ENCODE measurements at regions not wholly inside any gene's neighbourhood (a gene's known extent, or its start where the extent isn't known, plus 50 kb on each side); places are given as distances from the start of the nearest gene placed in this dataset.

DNA sequence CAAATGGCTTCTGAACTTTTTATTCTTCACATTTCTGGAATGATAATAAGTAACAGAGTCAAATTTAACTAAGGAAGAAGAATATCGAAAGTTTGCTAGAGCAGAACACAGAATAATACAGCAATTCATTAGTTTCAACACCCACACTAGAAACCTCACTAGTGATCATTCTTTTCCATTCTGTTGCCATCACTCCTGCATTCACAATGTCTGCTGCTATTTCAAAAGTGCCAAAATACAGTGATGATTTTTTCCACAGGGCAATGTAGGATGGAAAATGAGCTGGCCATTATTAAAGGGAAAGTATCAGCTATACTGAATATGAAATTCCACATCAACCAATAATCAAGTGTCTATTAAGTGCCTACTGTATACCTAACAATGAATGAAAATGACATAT lies 186.7 kb downstream of the USP46 start:
- Histone ChIP-seq H3F3A (ENCODE audit: insufficient read depth, low read length) (no peaks in the 10 kb centered on the region), H3K36me3 (replicated peaks; ENCODE audit: insufficient read depth, low read length) (no peaks in the 10 kb centered on the region), H3K27ac (ENCODE audit: low read length) (no peak overlapping the region), H3K9me3 (replicated peaks; ENCODE audit: insufficient read depth, low read length) (no peaks in the 10 kb centered on the region), H3K27me3 (replicated peaks; ENCODE audit: insufficient read depth, low read length) (no peaks in the 10 kb centered on the region), H3K9ac (ENCODE audit: low read length) (no peak overlapping the region), H3K4me2 (ENCODE audit: low read depth, low read length) (no peak overlapping the region), H3K4me1 (ENCODE audit: low read length) (no peaks in the 10 kb centered on the region), H3K79me2 (ENCODE audit: low read length) (no peaks in the 10 kb centered on the region), H3K9me2 (replicated peaks; ENCODE audit: insufficient read depth, low read length) (no peaks in the 10 kb centered on the region), H3K4me3 (ENCODE audit: low read length) (no peak overlapping the region), H4K20me1 (ENCODE audit: insufficient read depth, low read length) (no peaks in the 10 kb centered on the region), H2AFZ (ENCODE audit: low read length) (no peak overlapping the region)
- TF ChIP-seq EZH2phosphoT487 (IDR thresholded peaks at IDR 0.05; ENCODE audit: low read length) (no peak), EZH2 (optimal IDR thresholded peaks at IDR 0.05; ENCODE audit: low read depth, low read length) (no peak)
- TF ChIP-seq, protein P1, sequence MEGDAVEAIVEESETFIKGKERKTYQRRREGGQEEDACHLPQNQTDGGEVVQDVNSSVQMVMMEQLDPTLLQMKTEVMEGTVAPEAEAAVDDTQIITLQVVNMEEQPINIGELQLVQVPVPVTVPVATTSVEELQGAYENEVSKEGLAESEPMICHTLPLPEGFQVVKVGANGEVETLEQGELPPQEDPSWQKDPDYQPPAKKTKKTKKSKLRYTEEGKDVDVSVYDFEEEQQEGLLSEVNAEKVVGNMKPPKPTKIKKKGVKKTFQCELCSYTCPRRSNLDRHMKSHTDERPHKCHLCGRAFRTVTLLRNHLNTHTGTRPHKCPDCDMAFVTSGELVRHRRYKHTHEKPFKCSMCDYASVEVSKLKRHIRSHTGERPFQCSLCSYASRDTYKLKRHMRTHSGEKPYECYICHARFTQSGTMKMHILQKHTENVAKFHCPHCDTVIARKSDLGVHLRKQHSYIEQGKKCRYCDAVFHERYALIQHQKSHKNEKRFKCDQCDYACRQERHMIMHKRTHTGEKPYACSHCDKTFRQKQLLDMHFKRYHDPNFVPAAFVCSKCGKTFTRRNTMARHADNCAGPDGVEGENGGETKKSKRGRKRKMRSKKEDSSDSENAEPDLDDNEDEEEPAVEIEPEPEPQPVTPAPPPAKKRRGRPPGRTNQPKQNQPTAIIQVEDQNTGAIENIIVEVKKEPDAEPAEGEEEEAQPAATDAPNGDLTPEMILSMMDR (IDR thresholded peaks at IDR 0.05; ENCODE audit: low read length) = no peak
- DNase-seq = no peak

- Histone ChIP-seq H3K9me2 (replicated peaks; ENCODE audit: insufficient read depth, low read length) (no peaks in the 10 kb centered on the region), H3K36me3 (replicated peaks; ENCODE audit: insufficient read depth, low read length) (no peaks in the 10 kb centered on the region), H3K27me3 (replicated peaks; ENCODE audit: insufficient read depth, low read length) (no peaks in the 10 kb centered on the region), H3F3A (ENCODE audit: insufficient read depth, low read length) (no peaks in the 10 kb centered on the region), H3K4me3 (ENCODE audit: low read length) (no peak overlapping the region), H3K9ac (ENCODE audit: low read length) (no peak overlapping the region), H3K4me2 (ENCODE audit: low read depth, low read length) (no peak overlapping the region), H3K79me2 (ENCODE audit: low read length) (no peaks in the 10 kb centered on the region), H4K20me1 (ENCODE audit: insufficient read depth, low read length) (no peaks in the 10 kb centered on the region), H2AFZ (ENCODE audit: low read length) (no peak overlapping the region), H3K27ac (ENCODE audit: low read length) (no peak overlapping the region), H3K9me3 (replicated peaks; ENCODE audit: insufficient read depth, low read length) (no peaks in the 10 kb centered on the region), H3K4me1 (ENCODE audit: low read length) (no peaks in the 10 kb centered on the region)
- no peak for TF ChIP-seq EZH2 (optimal IDR thresholded peaks at IDR 0.05; ENCODE audit: low read depth, low read length)
- no peak for TF ChIP-seq EZH2phosphoT487 (IDR thresholded peaks at IDR 0.05; ENCODE audit: low read length)
- TF ChIP-seq, protein P1 (IDR thresholded peaks at IDR 0.05; ENCODE audit: low read length) = no peak
- DNase-seq = no peak
Observed at GRCh38 chr4:52477191-52477780, 181.8 kb downstream of the USP46 start.

DNA sequence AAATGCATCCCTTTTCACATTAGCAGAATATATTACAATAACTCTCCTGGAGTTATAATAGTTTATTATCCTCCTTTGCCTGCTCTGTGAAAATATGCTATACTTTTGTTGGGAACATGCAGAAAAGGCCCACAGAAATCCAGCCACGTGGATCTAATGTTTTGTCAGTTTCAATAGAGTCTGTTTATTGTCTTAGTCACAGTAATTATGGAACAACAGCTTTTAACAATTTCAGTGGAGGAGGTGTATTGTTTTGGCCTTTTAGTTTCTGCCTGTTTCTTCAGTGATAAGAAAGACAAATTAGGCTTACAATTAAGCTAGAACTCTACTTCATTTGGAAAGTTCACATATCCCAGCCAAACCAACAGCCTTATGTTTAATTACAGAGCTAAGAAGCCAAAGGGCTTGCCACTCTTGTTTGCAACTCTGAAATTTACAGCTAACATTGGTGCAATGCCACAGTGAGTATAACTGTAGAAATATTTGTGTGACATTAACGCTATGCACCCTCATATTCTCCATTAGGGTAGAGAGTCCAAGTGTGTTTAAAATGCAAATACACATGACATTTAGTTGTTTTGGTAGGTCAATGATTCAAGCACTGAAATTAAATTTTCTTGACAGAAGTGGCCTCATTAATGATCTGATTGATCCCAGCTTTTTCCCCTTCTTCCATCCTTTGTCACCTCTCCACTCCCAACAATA lies 175.8 kb downstream of the USP46 start:
- H3K4me3 ChIP-seq (ENCODE audit: low read length) = no peak overlapping the region
- no peak overlapping the region for H3K9ac ChIP-seq (ENCODE audit: low read length)
- no peak for DNase-seq
- H3K27ac ChIP-seq (ENCODE audit: low read length) = no peak overlapping the region
- no peaks in the 10 kb centered on the region for H3K36me3 ChIP-seq (replicated peaks; ENCODE audit: insufficient read depth, low read length)
- H3K4me2 ChIP-seq (ENCODE audit: low read depth, low read length) = no peak overlapping the region
- no peaks in the 10 kb centered on the region for H3K9me3 ChIP-seq (replicated peaks; ENCODE audit: insufficient read depth, low read length)
- no peaks in the 10 kb centered on the region for H4K20me1 ChIP-seq (ENCODE audit: insufficient read depth, low read length)
- H3K9me2 ChIP-seq (replicated peaks; ENCODE audit: insufficient read depth, low read length) = no peaks in the 10 kb centered on the region
- TF ChIP-seq, protein P1 (IDR thresholded peaks at IDR 0.05; ENCODE audit: low read length) = no peak
- TF ChIP-seq EZH2 (optimal IDR thresholded peaks at IDR 0.05; ENCODE audit: low read depth, low read length) (no peak), EZH2phosphoT487 (IDR thresholded peaks at IDR 0.05; ENCODE audit: low read length) (no peak)
- no peaks in the 10 kb centered on the region for H3K79me2 ChIP-seq (ENCODE audit: low read length)
- no peak overlapping the region for H2AFZ ChIP-seq (ENCODE audit: low read length)
- H3K4me1 ChIP-seq (ENCODE audit: low read length) = no peaks in the 10 kb centered on the region
- H3K27me3 ChIP-seq (replicated peaks; ENCODE audit: insufficient read depth, low read length) = no peaks in the 10 kb centered on the region
- H3F3A ChIP-seq (ENCODE audit: insufficient read depth, low read length) = no peaks in the 10 kb centered on the region
